ENCODE measurements at regions not wholly inside any gene's neighbourhood (a gene's known extent, or its start where the extent isn't known, plus 50 kb on each side); places are given as distances from the start of the nearest gene placed in this dataset.

GRCh38 chr10:85061401-85061800 lies 733.0 kb downstream of the CCSER2 start:
- dilution Hi-C loops (cut with HindIII; ENCODE audit: low sequenced_read_pairs, unreplicated experiment), result no loop called here
- no peaks in the 10 kb centered on the region for H3K4me1 ChIP-seq (ENCODE audit: control insufficient read depth, insufficient read depth, low read length)
- no peak overlapping the region for H3K4me3 ChIP-seq (ENCODE audit: insufficient read depth, low read depth, low read length)

More at GRCh38 chr10:85061401-85061800, 733.0 kb downstream of the CCSER2 start:
- H2AK5ac ChIP-seq (ENCODE audit: low read depth, low read length), result no peak overlapping the region
- no peaks in the 10 kb centered on the region for H3K9me1 ChIP-seq (ENCODE audit: insufficient read depth, low read length)
- no CpG with 5 or more reads among the region's 2 CpGs for WGBS, 2 experiments (ENCODE audit: extremely low coverage in 2 of 2, insufficient read length in 1 of 2)
- intact Hi-C loops (cut with micrococcal nuclease), result no loop called here
- H3K4ac ChIP-seq (ENCODE audit: low read depth, low read length), result no peak overlapping the region
- CTCF ChIA-PET, result no interaction called here
- H3K56ac ChIP-seq (ENCODE audit: extremely low read depth, insufficient read depth, low read length), result no peak overlapping the region
- H3K4me2 ChIP-seq (ENCODE audit: low read depth, low read length), result no peak overlapping the region
- H2BK120ac ChIP-seq (ENCODE audit: low read depth, low read length), result no peak overlapping the region
- H3K14ac ChIP-seq (replicated peaks; ENCODE audit: low read depth, low read length), result no peak overlapping the region
- TF ChIP-seq MXI1 (IDR thresholded peaks at IDR 0.05; ENCODE audit: borderline replicate concordance, low read depth, low read length), result no peak
- H4K8ac ChIP-seq (ENCODE audit: low read depth in 2 of 2, low read length in 2 of 2), result no peak overlapping the region
- BruUV-seq (replicated peaks), result no TSS peak
- H2AK9ac ChIP-seq (replicated peaks; ENCODE audit: low read depth, low read length, poor library complexity), result no peak overlapping the region
- H3K79me1 ChIP-seq (ENCODE audit: low read depth in 1 of 2, low read length in 2 of 2), result no peaks in the 10 kb centered on the region
- H3K27me3 ChIP-seq (ENCODE audit: control insufficient read depth, insufficient read depth, low read length), result no peaks in the 10 kb centered on the region
- ATAC-seq (ENCODE audit: low read depth) (no peak), DNase-seq (no peak)
- POLR2A ChIA-PET (ENCODE audit: unreplicated experiment), result no interaction called here
- no peak overlapping the region for H3K27ac ChIP-seq (ENCODE audit: insufficient read depth, low read length)
- in situ Hi-C loops (cut with MboI; ENCODE audit: low sequenced_read_pairs), result no loop called here
- H4K20me1 ChIP-seq (ENCODE audit: insufficient read depth, low read length), result no peaks in the 10 kb centered on the region
- H3K18ac ChIP-seq (ENCODE audit: low read depth, low read length), result no peak overlapping the region
- H2BK15ac ChIP-seq (ENCODE audit: low read depth, low read length), result no peak overlapping the region
- H3K9me3 ChIP-seq (ENCODE audit: control insufficient read depth, insufficient read depth, low read length), result peaks cover 6% of the 10 kb centered on the region
- H2AFZ ChIP-seq (replicated peaks; ENCODE audit: low read length, poor library complexity), result no peak overlapping the region
- no peak overlapping the region for H3K9ac ChIP-seq (ENCODE audit: low read depth, low read length)
- no peak overlapping the region for H2BK5ac ChIP-seq (ENCODE audit: low read depth, low read length, poor library complexity, severe bottlenecking)
- H3K23ac ChIP-seq (ENCODE audit: low read depth, low read length), result no peak overlapping the region
- H2BK20ac ChIP-seq (ENCODE audit: low read depth, low read length), result no peak overlapping the region
- H4K91ac ChIP-seq (ENCODE audit: insufficient read depth, low read depth, low read length), result no peak overlapping the region
- H3K36me3 ChIP-seq (ENCODE audit: control insufficient read depth, insufficient read depth, low read length), result no peaks in the 10 kb centered on the region
- no peak overlapping the region for H4K5ac ChIP-seq (ENCODE audit: low read depth, low read length)
